ENCODE measurements at regions not wholly inside any gene's neighbourhood (a gene's known extent, or its start where the extent isn't known, plus 50 kb on each side); places are given as distances from the start of the nearest gene placed in this dataset.
"Not testable (repeated sequence)": the region's sequence is repeated elsewhere in the genome, so short reads cannot be mapped to it uniquely, and the experiment has no call there.

DNA sequence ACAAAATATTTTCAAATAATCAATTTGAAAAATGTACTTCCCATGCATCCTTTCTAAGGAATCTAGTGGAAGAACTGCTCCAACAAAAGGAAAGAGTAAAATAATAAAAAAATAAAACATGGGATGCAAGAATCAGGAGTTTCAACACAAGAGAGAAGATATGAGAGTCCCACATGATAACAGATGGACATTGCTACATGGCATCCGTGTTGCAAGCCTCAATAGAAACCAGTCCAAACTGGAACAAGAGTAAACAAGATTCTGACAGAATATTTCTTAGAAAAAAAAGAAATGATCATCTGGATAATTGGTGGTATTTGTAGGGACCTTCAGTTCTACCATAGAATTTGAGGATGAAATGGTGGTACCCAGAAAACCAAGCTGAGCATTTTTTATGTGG, 186.8 kb downstream of the FRK start:
- no peak for DNase-seq

DNA sequence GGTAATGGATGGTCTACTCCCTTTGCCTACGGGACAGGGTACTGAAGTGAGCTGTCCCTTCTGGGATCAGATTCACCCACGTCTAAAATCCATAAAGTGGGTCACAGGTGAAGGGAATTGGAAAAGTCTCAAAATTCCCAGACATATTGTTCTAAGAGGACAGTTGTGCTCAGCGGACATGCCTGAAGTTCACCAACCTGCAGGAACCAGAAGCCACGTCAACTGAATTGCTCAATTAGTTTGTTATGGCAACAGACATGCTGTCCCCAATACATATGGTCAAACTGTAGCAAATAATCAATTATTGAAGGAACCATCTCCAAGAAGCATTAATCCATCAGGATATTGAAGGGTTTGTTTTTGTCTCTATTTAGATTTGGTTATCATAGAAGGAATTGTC, 190.2 kb downstream of the FRK start:
- no peak for DNase-seq

DNA sequence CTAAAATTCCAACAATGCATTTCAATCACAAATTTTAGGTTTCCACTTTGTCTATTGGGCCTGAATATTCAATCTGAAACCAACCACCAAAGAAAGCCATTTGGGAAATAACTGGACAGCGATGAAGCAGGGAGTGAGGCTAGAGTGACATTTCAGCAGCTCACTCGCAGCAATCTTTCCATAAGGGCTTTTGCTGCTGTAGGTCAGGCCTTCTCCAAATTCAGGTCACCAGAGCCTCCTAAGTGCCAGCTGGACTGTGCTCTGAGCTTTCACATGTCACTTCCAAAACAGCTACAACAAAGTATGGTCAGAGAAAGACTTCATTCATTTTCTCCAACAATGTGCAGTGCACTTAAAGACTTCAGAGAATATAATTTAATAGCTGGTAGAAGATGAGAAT, 194.8 kb downstream of the FRK start:
- DNase-seq, result no peak

DNA sequence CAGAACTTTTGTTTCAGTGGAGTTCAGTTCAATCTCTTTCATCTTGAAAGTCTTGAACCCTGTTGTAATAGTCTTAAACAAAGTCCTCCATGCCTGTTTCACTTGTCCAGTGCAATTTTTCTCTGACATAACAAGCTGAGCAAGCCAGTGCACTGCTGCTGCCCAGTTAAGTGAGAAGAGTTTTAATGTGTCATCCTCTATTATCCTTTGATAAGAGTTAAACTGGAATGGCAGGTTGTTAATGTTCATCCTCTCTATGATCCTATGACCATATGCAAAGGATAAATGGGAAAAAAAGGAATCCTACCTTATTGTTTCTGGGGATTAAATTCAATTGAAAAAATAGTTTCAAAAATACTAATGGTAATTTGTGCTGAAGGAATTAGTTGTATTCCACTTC, 197.5 kb downstream of the FRK start:
- no peak for DNase-seq

DNA sequence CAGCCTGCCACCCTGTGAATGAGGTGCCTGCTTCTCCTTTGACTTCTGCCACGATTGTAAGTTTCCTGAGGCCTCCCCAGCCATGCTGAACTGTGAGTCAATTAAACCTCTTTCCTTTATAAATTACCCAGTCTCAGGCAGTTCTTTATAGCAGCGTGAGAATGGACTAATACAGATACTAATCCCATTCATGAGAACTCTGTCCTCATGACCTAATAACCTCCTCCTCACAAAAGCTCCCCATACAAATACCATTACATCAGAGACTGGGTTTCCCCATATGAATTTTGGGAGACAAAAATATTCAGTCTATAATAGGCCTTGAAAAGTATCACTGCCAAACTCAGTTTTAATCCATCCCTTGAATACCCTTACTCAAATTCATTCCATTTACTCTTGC, 199.0 kb downstream of the FRK start:
- DNase-seq, result not testable (repeated sequence)

DNA sequence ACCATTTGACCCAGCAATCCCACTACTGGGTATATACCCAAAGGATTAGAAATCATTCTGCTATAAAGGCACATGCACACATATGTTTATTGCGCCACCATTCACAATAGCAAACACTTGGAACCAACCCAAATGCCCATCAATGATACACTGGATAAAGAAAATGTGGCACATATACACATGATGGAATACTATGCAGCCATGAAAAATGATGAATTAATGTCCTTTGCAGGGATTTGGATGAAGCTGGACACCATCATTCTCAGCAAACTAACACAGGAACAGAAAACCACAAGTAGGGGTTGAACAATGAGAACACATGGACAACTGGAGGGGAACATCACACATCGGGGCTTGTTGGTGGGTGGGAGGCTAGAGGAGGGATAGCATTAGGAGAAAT, 201.1 kb downstream of the FRK start:
- not testable (repeated sequence) for DNase-seq

DNA sequence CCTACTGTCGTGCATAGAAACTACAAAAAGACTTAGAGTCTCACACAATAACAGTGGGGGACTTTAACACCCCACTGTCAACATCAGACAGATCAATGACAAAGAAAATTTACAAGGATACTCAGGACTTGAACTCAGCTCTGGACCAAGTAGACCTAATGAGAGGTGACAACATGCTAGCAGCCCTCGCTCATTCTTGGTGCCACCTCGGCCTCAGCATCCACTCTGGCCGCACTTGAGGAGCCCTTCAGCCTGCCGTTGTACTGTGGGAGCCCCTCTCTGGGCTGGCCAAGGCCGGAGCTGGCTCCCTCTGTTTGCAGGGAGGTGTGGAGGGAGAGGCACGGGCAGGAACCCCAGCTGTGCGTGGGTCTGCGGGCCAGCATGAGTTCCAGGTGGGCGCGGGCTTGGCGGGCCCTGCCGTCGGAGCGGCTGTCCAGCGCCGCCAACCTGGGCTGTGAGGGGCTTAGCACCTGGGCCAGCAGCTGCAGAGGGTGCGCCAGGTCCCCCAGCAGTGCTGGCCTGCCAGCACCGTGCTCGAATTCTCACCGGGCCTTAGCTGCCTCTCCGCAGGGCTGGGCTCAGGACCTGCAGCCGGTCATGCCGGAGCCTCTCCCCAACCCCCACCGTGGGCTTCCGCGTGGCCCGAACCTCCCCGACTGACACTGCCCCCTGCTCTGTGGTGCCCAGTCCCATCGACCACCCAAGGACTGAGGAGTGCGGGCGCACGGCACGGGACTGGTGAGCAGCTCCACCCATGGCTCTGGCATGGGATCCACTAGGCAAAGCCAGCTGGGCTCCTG, 205.6 kb downstream of the FRK start:
- no peak for DNase-seq

DNA sequence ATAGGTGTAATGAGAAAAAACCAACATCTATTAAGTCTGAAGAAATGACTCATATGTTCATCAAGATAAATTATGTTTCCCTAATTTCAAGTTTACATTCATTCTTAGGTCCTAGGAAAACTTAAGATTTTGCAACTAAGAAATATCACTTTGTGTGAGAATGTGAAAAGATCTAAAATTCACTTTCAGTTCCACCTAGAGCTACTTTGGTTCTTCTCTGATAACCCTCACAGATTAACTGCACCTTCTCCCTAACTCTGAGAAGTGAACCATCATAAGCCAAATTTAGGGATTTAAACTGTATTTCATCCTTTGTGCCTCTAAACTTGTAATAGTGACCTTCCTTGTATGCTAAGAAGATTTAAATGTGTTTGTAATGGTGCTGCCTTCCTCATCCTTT, 213.0 kb downstream of the FRK start:
- DNase-seq, result no peak

DNA sequence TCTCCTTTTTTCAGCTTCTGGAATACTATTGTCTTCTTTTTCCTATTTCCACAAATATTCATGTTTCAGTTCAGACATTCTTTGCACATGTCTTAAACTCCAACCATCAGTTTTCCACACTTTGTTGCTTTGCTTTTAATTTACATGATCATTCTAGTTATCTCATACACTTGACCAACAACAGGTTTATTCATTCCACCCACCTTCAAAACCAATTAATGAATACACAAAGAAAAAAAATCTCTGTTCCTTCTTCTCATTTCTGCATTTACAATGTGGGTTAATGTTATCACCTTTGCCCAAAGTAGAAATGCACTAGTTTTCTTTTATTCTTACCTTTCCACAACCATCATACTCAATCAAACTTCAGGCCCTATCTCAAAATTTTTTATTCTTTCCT, 216.7 kb downstream of the FRK start:
- no peak for DNase-seq

DNA sequence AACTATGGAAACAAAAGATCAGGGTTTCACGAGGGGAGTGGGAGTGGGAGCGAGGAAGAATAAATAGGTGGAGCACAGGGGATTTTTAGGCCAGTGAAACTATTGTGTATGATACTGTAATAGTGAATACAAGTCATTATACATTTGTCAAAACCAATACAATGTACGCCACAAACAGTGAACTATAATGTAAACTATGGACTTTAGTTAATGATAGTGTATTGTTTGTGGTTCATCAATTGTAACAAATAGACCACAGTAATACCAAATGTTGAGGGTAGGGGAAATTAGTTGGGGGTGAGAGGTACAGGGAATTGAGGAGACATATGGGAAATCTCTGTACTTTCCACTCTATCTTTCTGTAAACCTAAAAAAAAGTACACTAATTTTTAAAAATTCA, 218.4 kb downstream of the FRK start:
- no peak for DNase-seq

DNA sequence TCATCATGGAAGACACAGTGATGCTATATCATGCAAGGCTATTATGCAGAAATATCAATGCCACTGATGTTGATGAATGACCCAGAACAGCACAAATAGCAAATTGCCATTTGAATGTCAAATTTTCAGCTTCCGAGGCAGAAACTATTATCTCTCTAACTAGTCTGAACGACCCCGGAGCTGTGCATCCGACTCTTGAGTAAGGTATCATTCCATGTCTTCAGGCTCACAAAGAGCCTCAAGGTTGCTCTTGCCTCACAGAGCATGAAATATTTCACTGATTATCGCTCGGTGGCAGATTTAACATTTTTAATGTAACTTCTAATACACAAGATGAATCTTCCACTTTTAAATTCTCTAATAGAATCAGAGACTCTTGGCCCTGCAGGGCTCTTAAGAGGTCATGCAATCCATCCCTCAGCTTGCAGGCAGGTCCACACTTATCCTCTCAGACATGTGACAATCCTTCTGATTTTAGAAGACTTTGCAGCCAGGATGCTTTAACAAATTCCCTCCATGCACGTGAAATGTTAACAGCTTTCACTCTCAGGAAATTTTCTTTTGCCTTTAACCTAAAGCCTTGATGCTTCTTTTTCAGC, 221.0 kb downstream of the FRK start:
- DNase-seq, result no peak

DNA sequence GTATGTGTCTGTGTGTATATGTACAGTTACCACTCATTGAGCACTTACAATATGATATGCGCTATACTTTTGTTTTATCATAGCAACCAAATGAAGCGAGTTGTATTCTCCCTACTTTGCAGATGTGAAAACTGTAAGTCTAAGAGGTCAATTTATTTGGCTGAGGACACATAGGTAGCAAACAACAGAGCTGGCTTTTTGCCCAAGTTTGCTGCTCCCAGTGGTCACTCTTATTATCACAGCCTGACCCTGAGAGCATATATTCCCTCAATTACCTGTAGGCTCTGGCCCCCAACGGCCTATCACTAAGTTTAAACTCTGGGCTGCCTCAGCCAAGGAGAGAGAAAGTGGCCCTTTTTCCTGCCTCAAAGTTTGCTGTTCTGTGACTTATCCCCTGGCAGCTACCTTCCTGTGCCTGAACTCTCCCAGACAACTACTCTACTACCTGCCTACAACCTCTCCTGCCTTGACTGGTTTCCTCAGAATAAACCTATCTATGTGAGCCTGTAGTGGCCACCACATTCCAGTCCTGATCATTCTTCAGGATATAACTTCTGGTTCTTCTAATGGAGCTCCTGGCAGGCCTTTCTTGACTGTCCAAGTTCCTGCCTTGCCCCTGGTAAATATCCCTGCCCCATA, 221.8 kb downstream of the FRK start:
- DNase-seq, result no peak

DNA sequence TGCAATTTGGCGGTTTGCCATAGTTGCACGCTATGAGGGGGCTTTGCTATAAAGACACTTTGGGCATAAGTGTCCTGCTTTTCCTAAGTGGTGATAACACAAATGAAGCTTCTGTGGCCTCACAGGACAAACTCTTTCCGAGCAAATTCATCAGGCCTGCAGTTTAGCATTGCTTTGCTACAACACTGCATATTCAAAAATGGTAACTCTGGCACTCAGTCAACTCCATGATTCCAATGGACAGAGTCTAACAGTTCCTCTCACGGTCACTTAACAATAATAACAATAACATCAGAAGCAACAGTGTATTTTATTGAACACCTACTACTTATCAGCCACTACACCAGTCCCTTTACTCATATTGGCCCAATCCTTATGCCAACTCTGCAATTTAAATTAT, 222.5 kb downstream of the FRK start:
- DNase-seq, result no peak

DNA sequence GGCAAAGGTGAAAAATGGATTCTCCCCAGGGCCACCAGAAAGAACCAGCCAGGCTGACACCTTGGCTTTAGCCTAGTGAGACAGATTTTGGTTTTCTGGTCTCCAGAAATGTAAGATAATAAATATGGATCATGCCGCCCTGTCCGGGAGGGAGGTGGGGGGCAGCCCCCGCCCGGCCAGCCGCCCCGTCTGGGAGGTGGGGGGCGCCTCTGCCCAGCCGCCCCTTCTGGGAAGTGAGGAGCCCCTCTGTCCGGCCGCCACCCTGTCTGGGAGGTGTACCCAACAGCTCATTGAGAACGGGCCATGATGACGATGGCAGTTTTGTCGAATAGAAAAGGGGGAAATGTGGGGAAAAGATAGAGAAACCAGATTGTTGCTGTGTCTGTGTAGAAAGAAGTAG, 224.3 kb downstream of the FRK start:
- DNase-seq, result not testable (repeated sequence)

DNA sequence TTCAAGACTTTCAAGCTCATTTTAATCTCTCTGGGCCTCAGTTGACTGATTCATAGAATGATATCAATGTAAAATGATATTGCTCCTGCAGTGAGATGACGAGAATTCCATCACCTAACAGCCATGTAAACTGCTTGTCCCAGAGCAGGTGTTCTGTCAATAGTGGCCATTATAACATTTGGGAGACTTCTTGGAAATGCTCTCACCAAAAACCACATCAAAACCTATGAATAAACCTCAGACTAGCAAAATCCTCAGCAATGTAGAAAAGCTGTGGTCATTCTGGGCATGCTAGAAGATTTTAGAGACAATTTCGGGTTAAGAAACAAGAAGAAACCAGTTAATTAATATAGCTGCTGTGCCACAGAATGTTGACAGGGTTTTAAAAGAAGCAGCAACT, 225.4 kb downstream of the FRK start:
- DNase-seq, result no peak

DNA sequence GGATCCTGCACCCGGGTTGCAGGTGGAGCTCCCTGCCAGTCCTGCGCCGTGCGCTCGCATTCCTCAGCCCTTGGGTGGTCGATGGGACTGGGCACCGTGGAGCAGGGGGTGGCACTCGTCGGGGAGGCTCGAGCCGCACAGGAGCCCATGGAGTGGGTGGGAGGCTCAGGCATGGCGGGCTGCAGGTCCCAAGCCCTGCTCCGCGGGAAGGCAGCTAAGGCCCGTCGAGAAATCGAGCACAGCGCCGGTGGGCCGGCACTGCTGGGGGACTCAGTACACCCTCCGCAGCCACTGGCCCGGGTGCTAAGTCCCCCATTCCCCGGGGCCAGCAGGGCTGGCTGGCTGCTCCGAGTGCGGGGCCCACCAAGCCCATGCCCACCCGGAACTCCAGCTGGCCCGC, 226.1 kb downstream of the FRK start:
- DNase-seq, result not testable (repeated sequence)

DNA sequence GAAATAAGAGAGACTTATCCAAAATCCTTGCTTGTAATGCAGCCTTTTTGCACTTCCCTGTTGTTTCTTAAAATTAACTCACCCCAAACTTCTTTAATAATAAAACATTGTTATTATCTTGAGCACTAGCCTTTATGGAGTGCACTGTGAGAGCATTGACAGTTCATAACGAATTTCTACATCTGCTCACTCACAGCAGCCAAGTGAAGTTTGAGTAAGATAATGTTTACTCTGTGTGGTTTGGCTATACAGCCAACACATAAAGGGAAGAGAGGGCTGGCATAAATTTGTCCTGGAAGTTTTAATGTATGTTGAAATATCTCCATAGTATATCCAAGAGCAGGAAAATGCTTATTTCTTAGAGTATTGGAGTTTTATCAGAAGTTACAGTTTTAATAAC, 227.9 kb downstream of the FRK start:
- no peak for DNase-seq

DNA sequence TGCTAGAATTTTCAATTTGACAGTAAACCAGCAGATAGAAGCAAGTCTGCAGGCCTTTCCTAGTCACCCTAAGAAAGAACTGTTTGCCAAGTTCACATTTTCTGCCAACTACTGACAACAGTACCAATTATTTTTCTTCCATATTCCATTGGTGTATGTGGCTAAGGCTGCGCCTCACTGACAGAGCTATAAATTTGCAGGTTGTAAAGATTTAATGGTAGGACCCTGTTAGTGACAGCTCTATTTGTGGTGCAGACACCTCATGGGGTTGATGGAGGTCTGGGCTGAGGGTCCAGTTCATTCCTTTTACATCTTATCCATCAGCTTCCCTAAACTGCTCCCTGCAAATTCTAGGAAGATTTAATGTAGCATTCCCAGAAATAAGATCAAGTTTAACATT, 228.5 kb downstream of the FRK start:
- no peak for DNase-seq

DNA sequence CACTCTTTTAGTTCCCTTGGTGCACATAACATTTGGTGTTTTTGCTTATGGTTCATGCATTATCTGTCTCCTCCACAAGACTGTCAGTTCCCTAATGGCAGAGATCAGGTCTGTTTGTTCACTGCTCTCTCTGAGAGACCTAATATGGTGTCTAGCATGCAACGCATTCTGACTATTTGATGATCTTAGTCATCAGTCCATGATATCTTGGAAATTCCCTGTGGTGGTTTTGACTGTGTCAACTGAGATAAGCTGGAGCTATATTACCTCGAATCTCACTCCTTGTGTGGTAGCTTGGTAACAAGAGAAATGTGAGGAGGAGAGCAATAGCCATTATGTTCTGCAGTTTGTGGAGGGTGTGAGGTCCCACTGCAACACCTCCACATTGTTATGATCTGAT, 229.8 kb downstream of the FRK start:
- no peak for DNase-seq

DNA sequence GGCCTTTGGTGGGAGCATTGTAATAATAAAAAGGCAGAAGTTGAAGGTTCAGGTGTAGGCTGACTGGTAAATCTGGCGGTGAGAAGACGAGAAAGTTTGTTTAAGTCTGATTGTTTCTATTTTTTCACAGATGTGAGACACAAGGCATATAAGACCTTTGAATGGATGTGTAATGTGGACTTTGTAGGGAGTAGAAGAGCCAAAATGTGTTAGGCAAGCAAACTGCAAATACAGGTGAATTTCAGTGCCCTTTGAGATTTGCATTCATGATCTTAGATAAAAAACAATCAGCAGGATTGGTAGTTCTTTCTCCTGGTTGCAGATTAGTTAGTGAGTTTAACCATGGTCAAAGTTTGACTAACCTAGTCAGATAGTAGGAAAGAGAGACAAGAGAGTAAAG, 238.9 kb downstream of the FRK start:
- no peak for DNase-seq

DNA sequence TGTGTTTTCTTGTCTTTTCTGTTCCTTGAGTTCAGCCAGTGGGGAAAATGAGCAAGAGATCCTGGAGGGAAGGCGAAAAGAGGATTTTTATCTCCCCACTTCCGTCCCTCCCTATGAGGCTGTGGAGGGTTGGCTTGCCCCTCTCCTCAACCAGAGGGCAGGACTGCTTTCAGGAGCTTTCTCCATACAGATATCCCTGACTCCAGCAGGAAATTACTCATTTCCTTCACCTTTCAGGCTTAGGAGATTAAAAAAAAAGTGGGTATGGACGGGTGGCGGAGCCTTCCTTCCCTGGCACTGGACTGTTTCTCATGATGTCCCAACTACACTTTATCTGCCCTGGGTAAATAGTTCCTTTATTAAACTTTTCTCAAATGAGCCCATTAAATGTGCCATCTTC, 241.2 kb downstream of the FRK start:
- DNase-seq, result no peak

DNA sequence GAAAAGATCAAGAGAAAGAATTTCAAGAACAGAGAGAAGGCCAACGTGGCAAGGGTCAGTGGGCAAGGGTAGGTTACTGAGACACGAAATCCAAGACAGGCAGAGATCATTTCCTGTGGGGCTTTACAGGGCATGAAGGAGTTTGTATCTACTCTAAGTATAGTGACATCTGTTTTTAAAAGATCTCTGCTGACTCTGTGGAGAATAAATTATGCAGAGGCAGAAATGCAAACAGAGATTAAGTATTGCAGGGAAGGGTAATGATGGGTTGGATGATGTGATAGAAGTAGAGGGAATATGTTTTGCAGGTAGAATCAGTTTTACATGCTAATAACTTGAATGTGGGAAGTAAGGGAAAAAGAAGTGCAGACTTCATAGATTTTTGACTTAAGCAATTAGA, 243.5 kb downstream of the FRK start:
- DNase-seq, result no peak

DNA sequence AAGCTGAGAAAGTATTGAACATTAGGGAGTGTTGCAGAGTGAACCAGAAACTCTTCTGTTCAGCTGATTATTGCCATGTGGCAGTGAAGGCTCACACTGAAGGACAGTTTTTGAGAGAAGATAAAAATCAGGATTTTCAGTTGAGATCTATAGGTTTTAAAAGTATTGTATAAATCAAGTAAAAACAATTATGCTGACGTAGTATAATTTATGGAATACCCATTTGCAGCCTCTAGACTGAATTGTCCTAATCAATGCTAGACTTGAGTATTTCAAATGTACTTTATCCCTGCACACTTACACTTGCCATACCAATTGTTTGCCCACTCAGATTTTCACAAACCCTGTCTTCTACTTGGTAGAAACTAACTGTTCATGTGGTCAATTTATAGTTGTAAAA, 245.8 kb downstream of the FRK start:
- no peak for DNase-seq

DNA sequence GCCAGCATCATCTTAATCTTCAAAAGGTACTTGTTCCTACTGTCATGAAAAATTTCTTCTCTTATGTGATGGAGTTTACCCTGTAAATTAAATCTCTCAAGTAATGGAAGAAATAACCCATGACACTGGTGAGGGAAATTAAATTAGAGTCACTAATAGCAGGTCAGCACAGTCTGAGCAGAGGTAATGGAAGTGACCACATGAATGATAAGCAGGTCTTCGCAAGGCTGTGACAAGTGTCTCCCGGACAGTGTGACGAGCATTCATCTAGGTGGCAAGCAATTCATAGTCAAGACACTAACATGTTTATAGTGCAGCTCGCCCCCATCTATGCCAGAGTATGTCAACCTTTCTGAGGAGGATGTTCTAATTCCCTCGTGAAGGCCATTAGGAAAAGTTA, 249.2 kb downstream of the FRK start:
- DNase-seq, result no peak

DNA sequence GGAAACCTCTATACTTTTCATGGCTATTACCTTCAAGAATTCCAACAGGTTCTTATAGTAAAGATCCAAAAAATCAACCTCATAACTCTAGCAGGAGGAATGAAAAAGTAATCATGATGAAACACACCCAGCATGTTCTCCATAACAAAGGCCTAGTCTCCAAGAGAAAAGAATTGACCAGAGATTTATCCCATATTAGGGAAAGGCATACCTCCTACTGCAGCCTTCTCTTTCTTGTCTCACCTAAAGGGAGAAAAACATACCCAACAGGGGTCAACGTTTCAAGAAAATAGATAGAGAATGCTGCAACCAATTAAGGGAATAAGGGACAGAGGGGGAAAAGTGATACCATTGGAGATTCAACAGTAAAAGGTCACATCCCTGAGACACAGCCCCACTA, 262.5 kb downstream of the FRK start:
- DNase-seq, result no peak
